Endothelial cell (in vitro differentiated cells): ENCODE measurements at regions not wholly inside any gene's neighbourhood (a gene's known extent, or its start where the extent isn't known, plus 50 kb on each side); places are given as distances from the start of the nearest gene placed in this dataset.

Experiments
- DNase-seq: peaks from one replicate; pipeline ENCODE4 v3.0.0; 2021; ENCODE audit warnings: low spot score
- H3K27ac Mint-ChIP-seq: one replicate; pipeline ENCODE4 v1.8.0; 2021; ENCODE audit warnings: mixed read lengths, inconsistent platforms; ENCODE audit not compliant: unreplicated experiment
- H3K27me3 Mint-ChIP-seq: one replicate; pipeline ENCODE4 v1.8.0; 2021; ENCODE audit warnings: mild to moderate bottlenecking, moderate library complexity, mixed read lengths, inconsistent platforms; ENCODE audit not compliant: unreplicated experiment
- H3K36me3 Mint-ChIP-seq: one replicate; pipeline ENCODE4 v1.8.0; 2021; ENCODE audit warnings: mild to moderate bottlenecking, low read depth, mixed read lengths, inconsistent platforms; ENCODE audit not compliant: unreplicated experiment
- H3K4me1 Mint-ChIP-seq: one replicate; pipeline ENCODE4 v1.8.0; 2021; ENCODE audit warnings: mild to moderate bottlenecking, mixed read lengths, inconsistent platforms; ENCODE audit not compliant: unreplicated experiment
- H3K4me3 Mint-ChIP-seq: one replicate; pipeline ENCODE4 v1.8.0; 2021; ENCODE audit warnings: mild to moderate bottlenecking, mixed read lengths, inconsistent platforms; ENCODE audit not compliant: unreplicated experiment
- H3K9me3 Mint-ChIP-seq: one replicate; pipeline ENCODE4 v1.8.0; 2021; ENCODE audit warnings: mixed read lengths, inconsistent platforms; ENCODE audit not compliant: unreplicated experiment
- CTCF ChIP-seq: fragments of 200-600 bp; sonication (generic); IDR thresholded peaks from one replicate; pipeline ENCODE4 v1.5.0; 2021; ENCODE audit warnings: antibody characterized with exemption; ENCODE audit not compliant: unreplicated experiment

DNA sequence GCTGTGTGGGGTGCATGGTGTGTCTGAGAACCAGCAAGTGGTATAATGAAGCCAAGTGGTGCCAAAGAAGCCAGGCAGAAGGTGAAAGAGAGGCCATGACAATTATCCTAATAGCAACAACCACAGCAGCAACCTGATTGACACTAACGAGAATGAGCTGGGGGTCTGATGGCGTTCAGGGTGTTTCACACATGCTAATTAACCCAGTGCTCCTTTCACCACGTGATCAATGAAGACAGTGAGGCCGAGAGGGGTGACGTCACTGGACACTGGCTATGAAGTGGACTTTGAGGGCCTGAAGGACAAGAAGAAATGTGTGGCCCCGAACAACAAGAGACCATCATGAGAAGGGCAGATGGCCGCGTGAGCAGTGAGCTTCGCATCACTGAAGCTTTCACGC lies 364.4 kb upstream of the ID2 start:
- Mint-ChIP-seq H3K4me3 (no peak overlapping the region), H3K27me3 (peaks cover 5% of the 10 kb centered on the region), H3K36me3 (no peaks in the 10 kb centered on the region), H3K27ac (no peak overlapping the region), H3K4me1 (no peaks in the 10 kb centered on the region), H3K9me3 (no peaks in the 10 kb centered on the region)
- no peak for TF ChIP-seq CTCF
- DNase-seq: no peak

DNA sequence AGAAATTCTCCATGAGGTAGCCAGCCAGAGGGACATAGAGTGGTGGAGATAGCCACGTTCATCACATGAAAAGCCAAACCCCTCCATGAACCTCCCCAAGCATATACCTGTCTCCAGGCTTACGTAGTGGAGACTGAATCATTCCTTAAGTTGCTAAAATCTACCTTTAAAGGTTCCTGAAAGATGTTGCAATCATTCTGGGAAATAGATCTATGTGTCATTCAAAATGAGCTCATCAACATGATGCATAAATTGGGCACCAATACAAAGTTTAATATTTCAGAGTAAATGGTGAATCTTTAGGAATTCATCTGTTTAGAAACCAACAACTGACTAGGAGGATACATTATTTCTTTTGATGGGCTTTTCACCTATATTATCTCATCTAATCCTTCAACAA lies 362.6 kb upstream of the ID2 start:
- Mint-ChIP-seq H3K4me1 (no peaks in the 10 kb centered on the region), H3K4me3 (no peak overlapping the region), H3K36me3 (no peaks in the 10 kb centered on the region), H3K27ac (no peak overlapping the region), H3K27me3 (peaks cover 3% of the 10 kb centered on the region), H3K9me3 (no peaks in the 10 kb centered on the region)
- DNase-seq: no peak
- no peak for TF ChIP-seq CTCF

GRCh38 chr2:8320311-8321066 lies 361.4 kb upstream of the ID2 start:
- H3K4me1 Mint-ChIP-seq: no peaks in the 10 kb centered on the region
- no peak overlapping the region for H3K27ac Mint-ChIP-seq
- H3K4me3 Mint-ChIP-seq: no peak overlapping the region
- H3K27me3 Mint-ChIP-seq: peaks cover 3% of the 10 kb centered on the region
- no peak for DNase-seq
- no peak for TF ChIP-seq CTCF
- H3K36me3 Mint-ChIP-seq: no peaks in the 10 kb centered on the region
- H3K9me3 Mint-ChIP-seq: no peaks in the 10 kb centered on the region

- peaks cover 7% of the 10 kb centered on the region for H3K27me3 Mint-ChIP-seq
- peaks cover 6% of the 10 kb centered on the region for H3K4me1 Mint-ChIP-seq
Observed at GRCh38 chr2:8322634-8323033, 359.2 kb upstream of the ID2 start.

More at GRCh38 chr2:8322634-8323033, 359.2 kb upstream of the ID2 start:
- H3K27ac Mint-ChIP-seq: no peak overlapping the region
- no peak for DNase-seq
- no peaks in the 10 kb centered on the region for H3K9me3 Mint-ChIP-seq
- H3K4me3 Mint-ChIP-seq: no peak overlapping the region
- H3K36me3 Mint-ChIP-seq: no peaks in the 10 kb centered on the region
- TF ChIP-seq CTCF: no peak
